ENCODE measurements at regions not wholly inside any gene's neighbourhood (a gene's known extent, or its start where the extent isn't known, plus 50 kb on each side); places are given as distances from the start of the nearest gene placed in this dataset.

DNA sequence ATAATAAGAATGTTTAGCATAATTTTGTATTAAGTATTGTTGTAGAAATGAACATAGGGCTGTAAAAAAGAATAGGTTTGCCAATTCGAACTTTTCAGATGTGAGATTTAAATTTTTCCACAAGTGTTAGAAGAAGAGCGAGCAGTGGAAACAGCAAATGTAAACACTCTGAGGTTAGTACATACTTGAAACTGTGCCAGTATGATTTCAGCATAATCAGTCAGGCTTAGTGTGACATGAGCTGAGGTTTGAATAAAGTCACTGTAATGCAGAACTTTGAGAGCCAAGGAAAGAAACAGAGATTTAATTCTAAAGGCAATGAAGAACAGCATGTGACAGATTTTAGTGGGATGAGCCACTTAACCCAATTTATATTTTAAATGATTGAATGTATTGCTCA is 2166.4 kb downstream of the PCDH9 start:
- no peaks in the 10 kb centered on the region for H3K27me3 ChIP-seq (ENCODE audit: control insufficient read depth in 4 of 4, insufficient read depth in 4 of 4, low read length in 3 of 4)
- no peak for DNase-seq (ENCODE audit: low spot score)
- 19% methylated on average over 2 of the region's 2 CpGs for WGBS

More for the DNA sequence above, 2166.4 kb downstream of the PCDH9 start:
- Histone ChIP-seq H3K27ac (ENCODE audit: low read depth in 1 of 2, low read length in 2 of 2) (no peak overlapping the region), H3K4me1 (ENCODE audit: control insufficient read depth in 4 of 4, insufficient read depth in 4 of 4, low read length in 3 of 4) (no peaks in the 10 kb centered on the region), H3K9me3 (ENCODE audit: control insufficient read depth in 4 of 4, low read length in 3 of 4) (no peaks in the 10 kb centered on the region), H3K4me3 (ENCODE audit: low read depth in 1 of 3, low read length in 3 of 3) (no peak overlapping the region), H3K9ac (ENCODE audit: low read depth in 1 of 2, low read length in 2 of 2) (no peak overlapping the region), H3K36me3 (ENCODE audit: control insufficient read depth in 4 of 4, insufficient read depth in 3 of 4, low read depth in 1 of 4, low read length in 3 of 4) (no peaks in the 10 kb centered on the region)
- TF ChIP-seq NR2F2 (IDR thresholded peaks at IDR 0.05) = no peak
- TF ChIP-seq JUND (IDR thresholded peaks at IDR 0.05) = no peak
- no peak for TF ChIP-seq FOXA2 (IDR thresholded peaks at IDR 0.05)
- no peak for TF ChIP-seq GABPA (IDR thresholded peaks at IDR 0.05 in 1 of 2, conservative IDR thresholded peaks at IDR 0.05 in 1 of 2)
- no peak for TF ChIP-seq SP1 (IDR thresholded peaks at IDR 0.05)
- TF ChIP-seq RAD21 (IDR thresholded peaks at IDR 0.05) = no peak
- no peak for TF ChIP-seq REST (IDR thresholded peaks at IDR 0.05)
- TF ChIP-seq MAX (IDR thresholded peaks at IDR 0.05) = no peak
- TF ChIP-seq RXRA (IDR thresholded peaks at IDR 0.05) = no peak
- TF ChIP-seq HNF4A (conservative IDR thresholded peaks at IDR 0.05) = no peak
- TF ChIP-seq, protein P1, sequence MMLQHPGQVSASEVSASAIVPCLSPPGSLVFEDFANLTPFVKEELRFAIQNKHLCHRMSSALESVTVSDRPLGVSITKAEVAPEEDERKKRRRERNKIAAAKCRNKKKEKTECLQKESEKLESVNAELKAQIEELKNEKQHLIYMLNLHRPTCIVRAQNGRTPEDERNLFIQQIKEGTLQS (IDR thresholded peaks at IDR 0.05) = no peak
- no peak for TF ChIP-seq TAF1 (conservative IDR thresholded peaks at IDR 0.05)
- TF ChIP-seq YY1 (IDR thresholded peaks at IDR 0.05) = no peak
- TF ChIP-seq ZBTB33 (IDR thresholded peaks at IDR 0.05) = no peak
- TF ChIP-seq, protein P2, sequence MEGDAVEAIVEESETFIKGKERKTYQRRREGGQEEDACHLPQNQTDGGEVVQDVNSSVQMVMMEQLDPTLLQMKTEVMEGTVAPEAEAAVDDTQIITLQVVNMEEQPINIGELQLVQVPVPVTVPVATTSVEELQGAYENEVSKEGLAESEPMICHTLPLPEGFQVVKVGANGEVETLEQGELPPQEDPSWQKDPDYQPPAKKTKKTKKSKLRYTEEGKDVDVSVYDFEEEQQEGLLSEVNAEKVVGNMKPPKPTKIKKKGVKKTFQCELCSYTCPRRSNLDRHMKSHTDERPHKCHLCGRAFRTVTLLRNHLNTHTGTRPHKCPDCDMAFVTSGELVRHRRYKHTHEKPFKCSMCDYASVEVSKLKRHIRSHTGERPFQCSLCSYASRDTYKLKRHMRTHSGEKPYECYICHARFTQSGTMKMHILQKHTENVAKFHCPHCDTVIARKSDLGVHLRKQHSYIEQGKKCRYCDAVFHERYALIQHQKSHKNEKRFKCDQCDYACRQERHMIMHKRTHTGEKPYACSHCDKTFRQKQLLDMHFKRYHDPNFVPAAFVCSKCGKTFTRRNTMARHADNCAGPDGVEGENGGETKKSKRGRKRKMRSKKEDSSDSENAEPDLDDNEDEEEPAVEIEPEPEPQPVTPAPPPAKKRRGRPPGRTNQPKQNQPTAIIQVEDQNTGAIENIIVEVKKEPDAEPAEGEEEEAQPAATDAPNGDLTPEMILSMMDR (IDR thresholded peaks at IDR 0.05; ENCODE audit: low read depth, low read length, missing input control) = no peak

Measured in liver (tissue), 8 donors.